HG02610 (cell line): ENCODE measurements at regions not wholly inside any gene's neighbourhood (a gene's known extent, or its start where the extent isn't known, plus 50 kb on each side); places are given as distances from the start of the nearest gene placed in this dataset.
"Not testable (repeated sequence)": the region's sequence is repeated elsewhere in the genome, so short reads cannot be mapped to it uniquely, and the experiment has no call there.

ENCODE experiments used
- ATAC-seq: cut with Tn5 transposase; IDR thresholded peaks from one replicate; pipeline ENCODE4 v1.9.1; 2021; ENCODE audit warnings: mild to moderate bottlenecking, moderate library complexity; ENCODE audit not compliant: unreplicated experiment

- not testable (repeated sequence) for ATAC-seq
Measured at GRCh38 chr12:131659484-131659883, 51.4 kb upstream of the SFSWAP start.

DNA sequence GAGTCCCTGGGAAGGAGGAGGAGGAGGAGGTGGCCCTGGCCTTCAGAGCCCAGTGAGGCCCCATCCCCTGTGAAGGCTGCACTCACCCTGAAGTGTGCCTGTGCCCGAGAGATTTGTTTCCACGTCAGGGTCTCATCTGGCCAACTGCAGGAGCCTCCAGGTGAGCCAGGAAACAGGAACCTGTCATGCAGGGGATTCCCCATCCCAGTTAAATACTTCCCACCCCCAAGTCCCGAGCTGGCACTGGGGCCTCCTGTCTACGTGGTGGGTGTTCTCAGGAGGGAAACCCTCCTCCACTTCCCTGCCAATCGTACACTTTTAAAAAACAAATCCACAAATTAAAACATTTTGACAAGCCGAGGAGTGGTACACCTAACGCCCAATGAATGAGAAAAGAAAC lies 50.9 kb upstream of the SFSWAP start:
- ATAC-seq: not testable (repeated sequence)

DNA sequence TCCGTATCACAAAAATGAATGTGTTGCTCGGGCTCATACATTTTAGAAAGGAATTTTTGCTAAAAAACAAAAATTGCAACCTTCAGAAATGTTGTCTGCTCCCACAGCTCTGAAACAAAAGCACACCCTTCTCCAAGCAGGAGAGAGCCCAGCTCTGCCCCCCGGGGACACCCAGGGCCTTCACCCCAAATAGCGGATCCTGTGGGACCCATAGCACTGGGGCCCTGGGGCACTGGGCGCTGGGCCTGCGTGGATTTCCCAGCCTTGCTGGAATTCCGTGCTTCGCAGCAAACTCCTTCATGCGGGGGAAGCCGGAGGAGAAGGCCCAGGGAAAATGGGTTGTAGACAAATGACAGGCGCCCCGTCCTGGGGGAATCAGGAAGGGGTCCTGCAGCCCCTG lies 50.5 kb upstream of the SFSWAP start:
- ATAC-seq: not testable (repeated sequence)
